ENCODE measurements at regions not wholly inside any gene's neighbourhood (a gene's known extent, or its start where the extent isn't known, plus 50 kb on each side); places are given as distances from the start of the nearest gene placed in this dataset.

DNA sequence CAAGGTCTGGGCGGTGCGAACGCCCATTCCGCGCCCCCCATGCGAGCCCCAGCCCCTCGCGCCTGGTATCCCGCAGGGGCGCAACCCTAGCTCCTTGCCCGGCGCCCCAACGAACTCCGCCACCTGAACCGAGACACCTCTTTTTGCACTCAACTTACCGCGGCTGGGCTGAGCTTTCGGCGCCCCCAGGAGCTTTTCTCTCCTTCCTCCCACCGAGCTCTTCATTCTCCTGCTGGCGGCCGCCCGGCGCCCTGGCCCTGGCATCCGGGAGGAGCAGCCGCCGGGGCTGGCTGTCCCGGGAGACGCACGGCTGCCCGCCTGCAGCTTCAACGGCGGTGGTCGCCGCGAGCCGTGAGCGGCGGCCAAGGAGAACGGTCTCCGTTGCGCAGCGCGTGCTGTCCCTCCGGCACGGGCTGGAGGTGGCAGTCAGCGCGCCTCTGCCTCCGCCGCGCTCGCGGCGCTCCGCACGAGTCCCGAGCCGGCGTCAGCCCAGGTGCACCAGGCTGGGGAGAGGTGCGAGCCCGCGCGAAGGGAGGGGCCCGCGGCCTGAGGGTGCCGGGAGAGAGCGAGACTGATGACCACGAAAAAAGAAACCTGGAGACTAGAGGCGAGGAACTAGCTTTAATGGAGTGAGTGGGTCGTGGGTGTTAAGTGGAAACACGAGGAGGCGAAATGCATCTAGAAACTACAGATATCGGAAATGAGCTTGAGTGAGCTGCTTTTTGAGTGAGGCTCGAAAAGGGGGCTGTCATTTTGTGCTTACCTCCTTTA lies 621.5 kb upstream of the ZNF385D start:
- Histone ChIP-seq H3K79me2 (ENCODE audit: low read length) (no peaks in the 10 kb centered on the region), H3K9ac (ENCODE audit: low read length) (no peak overlapping the region), H3F3A (ENCODE audit: low read length, unreplicated experiment) (peaks cover 2% of the 10 kb centered on the region), H3K9me3 (ENCODE audit: low read length) (no peaks in the 10 kb centered on the region), H3K9me2 (replicated peaks; ENCODE audit: low read length) (no peaks in the 10 kb centered on the region), H3K27me3 (ENCODE audit: low read length) (no peaks in the 10 kb centered on the region), H3K4me1 (ENCODE audit: insufficient read depth, low read length) (peaks cover 9% of the 10 kb centered on the region), H3K27ac (ENCODE audit: low read length) (no peak overlapping the region), H3K4me3 (ENCODE audit: low read length) (no peak overlapping the region), H3K36me3 (ENCODE audit: low read depth, low read length) (no peaks in the 10 kb centered on the region), H2AFZ (ENCODE audit: low read length) (no peak overlapping the region), H4K20me1 (ENCODE audit: low read length) (no peaks in the 10 kb centered on the region), H3K4me2 (ENCODE audit: low read length) (no peak overlapping the region)
- no peak for ATAC-seq
- CTCF ChIA-PET: no interaction called here
- BruUV-seq (replicated peaks): no TSS peak
- TF ChIP-seq, protein P1, sequence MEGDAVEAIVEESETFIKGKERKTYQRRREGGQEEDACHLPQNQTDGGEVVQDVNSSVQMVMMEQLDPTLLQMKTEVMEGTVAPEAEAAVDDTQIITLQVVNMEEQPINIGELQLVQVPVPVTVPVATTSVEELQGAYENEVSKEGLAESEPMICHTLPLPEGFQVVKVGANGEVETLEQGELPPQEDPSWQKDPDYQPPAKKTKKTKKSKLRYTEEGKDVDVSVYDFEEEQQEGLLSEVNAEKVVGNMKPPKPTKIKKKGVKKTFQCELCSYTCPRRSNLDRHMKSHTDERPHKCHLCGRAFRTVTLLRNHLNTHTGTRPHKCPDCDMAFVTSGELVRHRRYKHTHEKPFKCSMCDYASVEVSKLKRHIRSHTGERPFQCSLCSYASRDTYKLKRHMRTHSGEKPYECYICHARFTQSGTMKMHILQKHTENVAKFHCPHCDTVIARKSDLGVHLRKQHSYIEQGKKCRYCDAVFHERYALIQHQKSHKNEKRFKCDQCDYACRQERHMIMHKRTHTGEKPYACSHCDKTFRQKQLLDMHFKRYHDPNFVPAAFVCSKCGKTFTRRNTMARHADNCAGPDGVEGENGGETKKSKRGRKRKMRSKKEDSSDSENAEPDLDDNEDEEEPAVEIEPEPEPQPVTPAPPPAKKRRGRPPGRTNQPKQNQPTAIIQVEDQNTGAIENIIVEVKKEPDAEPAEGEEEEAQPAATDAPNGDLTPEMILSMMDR (conservative IDR thresholded peaks at IDR 0.05; ENCODE audit: low read depth, low read length): no peak
- TF ChIP-seq EZH2phosphoT487 (IDR thresholded peaks at IDR 0.05; ENCODE audit: borderline replicate concordance, low read length): no peak
- no peak for TF ChIP-seq EZH2 (IDR thresholded peaks at IDR 0.05; ENCODE audit: low read length, unreplicated experiment)
- intact Hi-C loops (cut with micrococcal nuclease): no loop called here
- POLR2A ChIA-PET (ENCODE audit: unreplicated experiment): no interaction called here
- no peak for DNase-seq

DNA sequence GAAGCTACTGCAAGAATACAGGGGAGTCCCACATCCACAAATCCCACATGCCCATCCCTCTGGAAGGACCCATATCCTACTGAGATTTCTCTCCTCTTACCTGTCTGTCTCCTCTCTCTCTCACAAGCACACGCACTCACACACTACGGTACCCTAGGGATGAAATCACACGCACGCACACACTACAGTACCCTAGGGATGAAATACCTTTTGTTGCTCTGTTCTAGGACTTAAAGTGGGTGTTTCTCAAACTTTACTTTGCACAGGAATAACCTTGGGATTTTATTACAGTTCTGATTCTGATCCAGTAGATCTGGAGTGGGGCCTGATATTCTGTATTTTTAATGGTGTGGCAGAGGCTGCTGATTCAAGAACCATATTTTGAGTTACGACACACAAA lies 622.2 kb upstream of the ZNF385D start:
- DNase-seq: no peak
- no peak overlapping the region for H2AFZ ChIP-seq (ENCODE audit: low read length)
- H3K79me2 ChIP-seq (ENCODE audit: low read length): no peaks in the 10 kb centered on the region
- H3K4me2 ChIP-seq (ENCODE audit: low read length): no peak overlapping the region
- ChIA-PET CTCF (no interaction called here), POLR2A (ENCODE audit: unreplicated experiment) (no interaction called here)
- no peak overlapping the region for H3K27ac ChIP-seq (ENCODE audit: low read length)
- no peaks in the 10 kb centered on the region for H3K9me3 ChIP-seq (ENCODE audit: low read length)
- no TSS peak for BruUV-seq (replicated peaks)
- peaks cover 5% of the 10 kb centered on the region for H3F3A ChIP-seq (ENCODE audit: low read length, unreplicated experiment)
- TF ChIP-seq EZH2 (IDR thresholded peaks at IDR 0.05; ENCODE audit: low read length, unreplicated experiment) (no peak), EZH2phosphoT487 (IDR thresholded peaks at IDR 0.05; ENCODE audit: borderline replicate concordance, low read length) (no peak)
- TF ChIP-seq, protein P1 (conservative IDR thresholded peaks at IDR 0.05; ENCODE audit: low read depth, low read length): no peak
- H3K4me3 ChIP-seq (ENCODE audit: low read length): no peak overlapping the region
- H3K27me3 ChIP-seq (ENCODE audit: low read length): no peaks in the 10 kb centered on the region
- no peak overlapping the region for H3K9ac ChIP-seq (ENCODE audit: low read length)
- peaks cover 16% of the 10 kb centered on the region for H3K4me1 ChIP-seq (ENCODE audit: insufficient read depth, low read length)
- no peaks in the 10 kb centered on the region for H3K9me2 ChIP-seq (replicated peaks; ENCODE audit: low read length)
- H3K36me3 ChIP-seq (ENCODE audit: low read depth, low read length): no peaks in the 10 kb centered on the region
- no peaks in the 10 kb centered on the region for H4K20me1 ChIP-seq (ENCODE audit: low read length)
- intact Hi-C loops (cut with micrococcal nuclease): no loop called here
- ATAC-seq: no peak

DNA sequence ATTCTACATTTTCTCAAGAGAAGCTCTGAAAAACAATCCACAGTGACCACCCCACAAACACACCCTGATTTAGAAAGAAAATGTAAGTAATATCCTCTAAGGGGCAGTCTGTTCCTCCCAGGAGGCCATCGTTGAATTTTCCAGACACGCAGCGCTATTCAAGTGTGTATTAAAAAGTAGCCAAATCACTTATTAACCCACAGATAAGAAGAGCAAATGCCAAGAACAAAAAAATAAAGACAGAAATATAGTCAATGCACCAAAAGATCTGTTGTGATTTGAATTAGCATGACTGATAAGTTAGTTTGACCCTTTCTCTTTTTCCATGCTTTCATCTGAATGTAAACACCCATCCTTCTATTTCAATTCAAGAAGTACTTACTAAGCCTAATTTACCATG lies 622.8 kb upstream of the ZNF385D start:
- no peak overlapping the region for H3K4me2 ChIP-seq (ENCODE audit: low read length)
- H3K36me3 ChIP-seq (ENCODE audit: low read depth, low read length): no peaks in the 10 kb centered on the region
- TF ChIP-seq EZH2phosphoT487 (IDR thresholded peaks at IDR 0.05; ENCODE audit: borderline replicate concordance, low read length) (no peak), EZH2 (IDR thresholded peaks at IDR 0.05; ENCODE audit: low read length, unreplicated experiment) (no peak)
- TF ChIP-seq, protein P1 (conservative IDR thresholded peaks at IDR 0.05; ENCODE audit: low read depth, low read length): no peak
- POLR2A ChIA-PET (ENCODE audit: unreplicated experiment): no interaction called here
- H3K27ac ChIP-seq (ENCODE audit: low read length): no peak overlapping the region
- no peak overlapping the region for H2AFZ ChIP-seq (ENCODE audit: low read length)
- no peaks in the 10 kb centered on the region for H3K79me2 ChIP-seq (ENCODE audit: low read length)
- intact Hi-C loops (cut with micrococcal nuclease): no loop called here
- no peak for ATAC-seq
- no peak overlapping the region for H3K4me3 ChIP-seq (ENCODE audit: low read length)
- H3K27me3 ChIP-seq (ENCODE audit: low read length): no peaks in the 10 kb centered on the region
- peaks cover 5% of the 10 kb centered on the region for H3F3A ChIP-seq (ENCODE audit: low read length, unreplicated experiment)
- no peaks in the 10 kb centered on the region for H4K20me1 ChIP-seq (ENCODE audit: low read length)
- CTCF ChIA-PET: no interaction called here
- no peak overlapping the region for H3K9ac ChIP-seq (ENCODE audit: low read length)
- H3K4me1 ChIP-seq (ENCODE audit: insufficient read depth, low read length): peaks cover 16% of the 10 kb centered on the region
- H3K9me2 ChIP-seq (replicated peaks; ENCODE audit: low read length): no peaks in the 10 kb centered on the region
- H3K9me3 ChIP-seq (ENCODE audit: low read length): no peaks in the 10 kb centered on the region
- no TSS peak for BruUV-seq (replicated peaks)
- DNase-seq: no peak
